Esophagus squamous epithelium (tissue), 5 donors: ENCODE measurements at regions not wholly inside any gene's neighbourhood (a gene's known extent, or its start where the extent isn't known, plus 50 kb on each side); places are given as distances from the start of the nearest gene placed in this dataset.

Experiments used
- DNase-seq: peaks from one replicate; lab custom pipeline; 2025; lab: John Stamatoyannopoulos, UW
- H3K27ac ChIP-seq, 4 donors: fragments of 200-600 bp; sonication (generic); one replicate each; pipeline ENCODE4 v1.5.1; 2016 to 2019; ENCODE audit warnings: mild to moderate bottlenecking in 1 of 4
- H3K27me3 ChIP-seq, 4 donors: fragments of 200-600 bp; sonication (generic); 1 replicate in 3 of 4; 2 replicates in 1 of 4; pipeline versions ENCODE4 v1.5.1 to v1.6.0; 2017 to 2021; ENCODE audit warnings: antibody characterized with exemption in 1 of 4
- H3K36me3 ChIP-seq, 3 donors: fragments of 200-600 bp; sonication (generic); one replicate each; pipeline ENCODE4 v1.5.1; 2016 to 2019
- H3K4me1 ChIP-seq, 3 donors: fragments of 200-600 bp; sonication (generic); one replicate each; pipeline ENCODE4 v1.5.1; 2017 to 2019
- H3K4me3 ChIP-seq, 4 donors: fragments of 200-600 bp; sonication (generic); 1 replicate in 3 of 4; 2 replicates in 1 of 4; pipeline ENCODE4 v1.5.1; 2016 to 2019; ENCODE audit warnings: mild to moderate bottlenecking in 2 of 4, moderate library complexity in 1 of 4
- H3K9me3 ChIP-seq, 3 donors: fragments of 200-600 bp; sonication (generic); one replicate each; pipeline ENCODE4 v1.5.1; 2016 to 2019
- CTCF ChIP-seq, 6 experiments: fragments of 450-650 bp in 4 of 6; fragments of 200-600 bp in 2 of 6; sonication (generic) in 2 of 6; IDR thresholded peaks; one replicate each; pipeline ENCODE4 v1.5.1; 2016 to 2019; ENCODE audit warnings: antibody characterized with exemption in 6 of 6, mild to moderate bottlenecking in 4 of 6, moderate library complexity in 4 of 6
- POLR2A ChIP-seq, 4 donors: fragments of 450-650 bp; IDR thresholded peaks; one replicate each; pipeline ENCODE4 v1.6.1; 2017; ENCODE audit warnings: antibody characterized with exemption in 4 of 4, mild to moderate bottlenecking in 4 of 4, moderate library complexity in 3 of 4
- WGBS, 2 donors: methylation state at CpG; one replicate each; pipeline ENCODE4 v1.1.5; 2018; 5-methylcytosine and 5-hydroxymethylcytosine counted together
- intact Hi-C: fragments of 100-400 bp; cut with DNase I; formaldehyde crosslinking; loops from one replicate; pipeline ENCODE4 v1.15.0; 2022
- donor health status: DM: yes; HTN: yes; CAD: no.

- Histone ChIP-seq H3K27ac (no peak overlapping the region), H3K36me3 (no peaks in the 10 kb centered on the region), H3K27me3 (peaks cover 0 to 31% (median 0%) of the 10 kb centered on the region in 4 donors), H3K9me3 (no peaks in the 10 kb centered on the region), H3K4me3 (no peak overlapping the region), H3K4me1 (peaks cover 0 to 7% (median 0%) of the 10 kb centered on the region in 3 donors)
- intact Hi-C loops: no loop called here
- no peak for TF ChIP-seq CTCF (IDR thresholded peaks at IDR 0.05)
- 18 to 36% methylated on average over 5 to 8 of the region's 14 CpGs for WGBS, 2 donors
- DNase-seq: no peak
These were observed 151.2 kb upstream of the C14orf180 start for GRCh38 chr14:104428333-104428851.

- WGBS, 2 donors: 43 to 48% methylated on average over 7 to 9 of the region's 9 CpGs
- Histone ChIP-seq H3K27me3 (peaks cover 0 to 31% (median 0%) of the 10 kb centered on the region in 4 donors), H3K36me3 (no peaks in the 10 kb centered on the region), H3K4me3 (no peak overlapping the region), H3K4me1 (peaks cover 0 to 7% (median 0%) of the 10 kb centered on the region in 3 donors), H3K9me3 (no peaks in the 10 kb centered on the region), H3K27ac (no peak overlapping the region)
- intact Hi-C loops: no loop called here
- DNase-seq: no peak
- TF ChIP-seq POLR2A (IDR thresholded peaks at IDR 0.05) (no peak), CTCF (IDR thresholded peaks at IDR 0.05) (no peak)
These were observed 150.7 kb upstream of the C14orf180 start for GRCh38 chr14:104428860-104429259.

- H3K36me3 ChIP-seq: no peaks in the 10 kb centered on the region
- no peak overlapping the region for H3K27ac ChIP-seq
- no peak for DNase-seq
- H3K4me1 ChIP-seq: peaks cover 0 to 6% (median 0%) of the 10 kb centered on the region in 3 donors
- peaks cover 0 to 27% (median 0%) of the 10 kb centered on the region in 4 donors for H3K27me3 ChIP-seq
- no peaks in the 10 kb centered on the region for H3K9me3 ChIP-seq
- H3K4me3 ChIP-seq: no peak overlapping the region
- WGBS, 2 donors: 71 to 80% methylated on average over 17 to 23 of the region's 30 CpGs
- intact Hi-C loops: no loop called here
- TF ChIP-seq POLR2A (IDR thresholded peaks at IDR 0.05) (no peak), CTCF (IDR thresholded peaks at IDR 0.05) (no peak)
These were observed 150.2 kb upstream of the C14orf180 start for GRCh38 chr14:104429291-104429861.

GRCh38 chr14:104431351-104431928, 148.1 kb upstream of the C14orf180 start:
- no peaks in the 10 kb centered on the region for H3K9me3 ChIP-seq
- no peaks in the 10 kb centered on the region for H3K36me3 ChIP-seq
- DNase-seq: no peak
- intact Hi-C loops: no loop called here
- no peak overlapping the region for H3K4me3 ChIP-seq
- no peak for TF ChIP-seq CTCF (IDR thresholded peaks at IDR 0.05)
- TF ChIP-seq POLR2A (IDR thresholded peaks at IDR 0.05): no peak
- H3K27ac ChIP-seq: no peak overlapping the region
- 73 to 82% methylated on average over 6 to 7 of the region's 15 CpGs for WGBS, 2 donors
- H3K27me3 ChIP-seq: peaks cover 0 to 16% (median 0%) of the 10 kb centered on the region in 4 donors
- H3K4me1 ChIP-seq: peaks cover 0 to 9% (median 2%) of the 10 kb centered on the region in 3 donors

GRCh38 chr14:104431929-104432541, 147.5 kb upstream of the C14orf180 start:
- H3K27ac ChIP-seq: no peak overlapping the region

More at GRCh38 chr14:104431929-104432541, 147.5 kb upstream of the C14orf180 start:
- H3K36me3 ChIP-seq: no peaks in the 10 kb centered on the region
- H3K9me3 ChIP-seq: no peaks in the 10 kb centered on the region
- intact Hi-C loops: no loop called here
- 46% methylated on average over 3 of the region's 11 CpGs; no CpG with 5 or more reads in 1 of the 2 donors for WGBS, 2 donors
- H3K4me1 ChIP-seq: peaks cover 0 to 15% (median 7%) of the 10 kb centered on the region in 3 donors
- no peak for DNase-seq
- no peak overlapping the region for H3K4me3 ChIP-seq
- H3K27me3 ChIP-seq: peaks cover 0 to 16% (median 0%) of the 10 kb centered on the region in 4 donors
- TF ChIP-seq CTCF (IDR thresholded peaks at IDR 0.05): no peak
- TF ChIP-seq POLR2A (IDR thresholded peaks at IDR 0.05): no peak
